ENCODE measurements at regions not wholly inside any gene's neighbourhood (a gene's known extent, or its start where the extent isn't known, plus 50 kb on each side); places are given as distances from the start of the nearest gene placed in this dataset.

- H3K9ac ChIP-seq (ENCODE audit: low read length) = no peak overlapping the region
- no peaks in the 10 kb centered on the region for H3K79me2 ChIP-seq (ENCODE audit: low read length)
Measured at GRCh38 chr9:79796411-79796810, 224.6 kb downstream of the TLE4 start.

DNA sequence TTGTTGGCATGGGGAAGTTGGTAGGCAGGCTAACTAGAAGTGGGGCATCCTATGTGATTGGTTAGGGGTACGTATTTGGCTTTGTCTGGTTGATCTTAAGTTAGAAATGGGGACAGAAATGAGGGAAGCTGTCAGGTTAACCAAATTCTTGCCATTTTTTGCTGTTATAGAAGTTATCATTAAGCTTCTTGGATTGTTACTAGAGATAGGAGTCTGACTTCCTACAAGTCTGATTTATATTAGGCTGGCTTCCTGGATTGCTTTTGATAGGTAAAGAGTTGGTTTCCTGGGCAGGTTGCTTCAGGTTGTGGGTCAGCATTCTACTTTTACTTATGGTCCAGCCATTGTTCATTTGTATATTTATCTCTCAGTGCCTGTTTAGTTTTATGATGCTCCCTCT is 216.9 kb downstream of the TLE4 start:
- H3K4me3 ChIP-seq (ENCODE audit: low read length) = no peak overlapping the region
- H3K79me2 ChIP-seq (ENCODE audit: low read length) = no peaks in the 10 kb centered on the region
- no peak for DNase-seq
- H3K27ac ChIP-seq (ENCODE audit: low read length) = no peak overlapping the region
- TF ChIP-seq, protein P1, sequence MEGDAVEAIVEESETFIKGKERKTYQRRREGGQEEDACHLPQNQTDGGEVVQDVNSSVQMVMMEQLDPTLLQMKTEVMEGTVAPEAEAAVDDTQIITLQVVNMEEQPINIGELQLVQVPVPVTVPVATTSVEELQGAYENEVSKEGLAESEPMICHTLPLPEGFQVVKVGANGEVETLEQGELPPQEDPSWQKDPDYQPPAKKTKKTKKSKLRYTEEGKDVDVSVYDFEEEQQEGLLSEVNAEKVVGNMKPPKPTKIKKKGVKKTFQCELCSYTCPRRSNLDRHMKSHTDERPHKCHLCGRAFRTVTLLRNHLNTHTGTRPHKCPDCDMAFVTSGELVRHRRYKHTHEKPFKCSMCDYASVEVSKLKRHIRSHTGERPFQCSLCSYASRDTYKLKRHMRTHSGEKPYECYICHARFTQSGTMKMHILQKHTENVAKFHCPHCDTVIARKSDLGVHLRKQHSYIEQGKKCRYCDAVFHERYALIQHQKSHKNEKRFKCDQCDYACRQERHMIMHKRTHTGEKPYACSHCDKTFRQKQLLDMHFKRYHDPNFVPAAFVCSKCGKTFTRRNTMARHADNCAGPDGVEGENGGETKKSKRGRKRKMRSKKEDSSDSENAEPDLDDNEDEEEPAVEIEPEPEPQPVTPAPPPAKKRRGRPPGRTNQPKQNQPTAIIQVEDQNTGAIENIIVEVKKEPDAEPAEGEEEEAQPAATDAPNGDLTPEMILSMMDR (IDR thresholded peaks at IDR 0.05; ENCODE audit: low read length) = no peak
- no peak for TF ChIP-seq EZH2phosphoT487 (IDR thresholded peaks at IDR 0.05; ENCODE audit: low read length)
- no peak for TF ChIP-seq EZH2 (optimal IDR thresholded peaks at IDR 0.05; ENCODE audit: low read depth, low read length)
- no peaks in the 10 kb centered on the region for H4K20me1 ChIP-seq (ENCODE audit: insufficient read depth, low read length)
- no peaks in the 10 kb centered on the region for H3K27me3 ChIP-seq (replicated peaks; ENCODE audit: insufficient read depth, low read length)
- no peaks in the 10 kb centered on the region for H3F3A ChIP-seq (ENCODE audit: insufficient read depth, low read length)
- no peaks in the 10 kb centered on the region for H3K9me3 ChIP-seq (replicated peaks; ENCODE audit: insufficient read depth, low read length)
- H3K4me2 ChIP-seq (ENCODE audit: low read depth, low read length) = no peak overlapping the region
- no peaks in the 10 kb centered on the region for H3K36me3 ChIP-seq (replicated peaks; ENCODE audit: insufficient read depth, low read length)
- no peaks in the 10 kb centered on the region for H3K4me1 ChIP-seq (ENCODE audit: low read length)
- no peaks in the 10 kb centered on the region for H3K9me2 ChIP-seq (replicated peaks; ENCODE audit: insufficient read depth, low read length)
- no peak overlapping the region for H2AFZ ChIP-seq (ENCODE audit: low read length)
- H3K9ac ChIP-seq (ENCODE audit: low read length) = no peak overlapping the region

More at GRCh38 chr9:79796411-79796810, 224.6 kb downstream of the TLE4 start:
- Histone ChIP-seq H3K27ac (ENCODE audit: low read length) (no peak overlapping the region), H3K4me2 (ENCODE audit: low read depth, low read length) (no peak overlapping the region), H3K36me3 (replicated peaks; ENCODE audit: insufficient read depth, low read length) (no peaks in the 10 kb centered on the region), H3K9me2 (replicated peaks; ENCODE audit: insufficient read depth, low read length) (no peaks in the 10 kb centered on the region), H3K4me1 (ENCODE audit: low read length) (no peaks in the 10 kb centered on the region), H4K20me1 (ENCODE audit: insufficient read depth, low read length) (no peaks in the 10 kb centered on the region), H3K4me3 (ENCODE audit: low read length) (no peak overlapping the region), H3K9me3 (replicated peaks; ENCODE audit: insufficient read depth, low read length) (no peaks in the 10 kb centered on the region), H3F3A (ENCODE audit: insufficient read depth, low read length) (no peaks in the 10 kb centered on the region), H2AFZ (ENCODE audit: low read length) (no peak overlapping the region), H3K27me3 (replicated peaks; ENCODE audit: insufficient read depth, low read length) (no peaks in the 10 kb centered on the region)
- DNase-seq = no peak
- TF ChIP-seq, protein P1 (IDR thresholded peaks at IDR 0.05; ENCODE audit: low read length) = no peak
- no peak for TF ChIP-seq EZH2phosphoT487 (IDR thresholded peaks at IDR 0.05; ENCODE audit: low read length)
- TF ChIP-seq EZH2 (optimal IDR thresholded peaks at IDR 0.05; ENCODE audit: low read depth, low read length) = no peak

GRCh38 chr9:79781263-79781662 is 209.5 kb downstream of the TLE4 start:
- H3K9me2 ChIP-seq (replicated peaks; ENCODE audit: insufficient read depth, low read length) = no peaks in the 10 kb centered on the region
- DNase-seq = no peak
- no peak for TF ChIP-seq EZH2 (optimal IDR thresholded peaks at IDR 0.05; ENCODE audit: low read depth, low read length)
- no peak for TF ChIP-seq EZH2phosphoT487 (IDR thresholded peaks at IDR 0.05; ENCODE audit: low read length)
- TF ChIP-seq, protein P1 (IDR thresholded peaks at IDR 0.05; ENCODE audit: low read length) = no peak

More at GRCh38 chr9:79781263-79781662, 209.5 kb downstream of the TLE4 start:
- H3K9me3 ChIP-seq (replicated peaks; ENCODE audit: insufficient read depth, low read length) = no peaks in the 10 kb centered on the region; the same call in 1 of the 2 replicates
- H4K20me1 ChIP-seq (ENCODE audit: insufficient read depth, low read length) = no peaks in the 10 kb centered on the region
- H3K4me2 ChIP-seq (ENCODE audit: low read depth, low read length) = no peak overlapping the region
- H3K9ac ChIP-seq (ENCODE audit: low read length) = no peak overlapping the region
- H3K36me3 ChIP-seq (replicated peaks; ENCODE audit: insufficient read depth, low read length) = no peaks in the 10 kb centered on the region
- H3F3A ChIP-seq (ENCODE audit: insufficient read depth, low read length) = no peaks in the 10 kb centered on the region
- H2AFZ ChIP-seq (ENCODE audit: low read length) = no peak overlapping the region
- no peak overlapping the region for H3K27ac ChIP-seq (ENCODE audit: low read length)
- H3K4me3 ChIP-seq (ENCODE audit: low read length) = no peak overlapping the region
- H3K79me2 ChIP-seq (ENCODE audit: low read length) = no peaks in the 10 kb centered on the region
- H3K4me1 ChIP-seq (ENCODE audit: low read length) = no peaks in the 10 kb centered on the region
- H3K27me3 ChIP-seq (replicated peaks; ENCODE audit: insufficient read depth, low read length) = no peaks in the 10 kb centered on the region
